ENCODE measurements at regions not wholly inside any gene's neighbourhood (a gene's known extent, or its start where the extent isn't known, plus 50 kb on each side); places are given as distances from the start of the nearest gene placed in this dataset.

GRCh38 chr4:188688956-188689355 lies 549.7 kb downstream of the TRIML1 start:
- no peak for TF ChIP-seq CTCF (conservative IDR thresholded peaks at IDR 0.05; ENCODE audit: control insufficient read depth, insufficient read depth, low read depth, low read length)
- no peak overlapping the region for H3K4me3 ChIP-seq (ENCODE audit: control insufficient read depth, low read depth, low read length)
- DNase-seq (ENCODE audit: low read depth), result no peak

- no peak for TF ChIP-seq CTCF (conservative IDR thresholded peaks at IDR 0.05; ENCODE audit: control insufficient read depth, insufficient read depth, low read depth, low read length)
- DNase-seq (ENCODE audit: low read depth), result peak; percentile 39
- no peak overlapping the region for H3K4me3 ChIP-seq (ENCODE audit: control insufficient read depth, low read depth, low read length)
Observed at GRCh38 chr4:188691811-188692210, 552.6 kb downstream of the TRIML1 start.

- DNase-seq (ENCODE audit: low read depth), result no peak
- no peak overlapping the region for H3K4me3 ChIP-seq (ENCODE audit: control insufficient read depth, low read depth, low read length)
- no peak for TF ChIP-seq CTCF (conservative IDR thresholded peaks at IDR 0.05; ENCODE audit: control insufficient read depth, insufficient read depth, low read depth, low read length)
Observed at GRCh38 chr4:188695261-188695660, 556.0 kb downstream of the TRIML1 start.

- no peak overlapping the region for H3K4me3 ChIP-seq (ENCODE audit: control insufficient read depth, low read depth, low read length)
- no peak for DNase-seq (ENCODE audit: low read depth)
- no peak for TF ChIP-seq CTCF (conservative IDR thresholded peaks at IDR 0.05; ENCODE audit: control insufficient read depth, insufficient read depth, low read depth, low read length)
Observed at GRCh38 chr4:188697243-188697642, 558.0 kb downstream of the TRIML1 start.

- DNase-seq (ENCODE audit: low read depth), result no peak
- TF ChIP-seq CTCF (conservative IDR thresholded peaks at IDR 0.05; ENCODE audit: control insufficient read depth, insufficient read depth, low read depth, low read length), result no peak
- no peak overlapping the region for H3K4me3 ChIP-seq (ENCODE audit: control insufficient read depth, low read depth, low read length)
Observed at GRCh38 chr4:188701952-188702351, 562.7 kb downstream of the TRIML1 start.

- TF ChIP-seq CTCF (conservative IDR thresholded peaks at IDR 0.05; ENCODE audit: control insufficient read depth, insufficient read depth, low read depth, low read length), result no peak
- no peak for DNase-seq (ENCODE audit: low read depth)
- no peak overlapping the region for H3K4me3 ChIP-seq (ENCODE audit: control insufficient read depth, low read depth, low read length)
Observed at GRCh38 chr4:188704288-188704687, 565.0 kb downstream of the TRIML1 start.

GRCh38 chr4:188707036-188707435 lies 567.8 kb downstream of the TRIML1 start:
- H3K4me3 ChIP-seq (ENCODE audit: control insufficient read depth, low read depth, low read length), result no peak overlapping the region
- no peak for TF ChIP-seq CTCF (conservative IDR thresholded peaks at IDR 0.05; ENCODE audit: control insufficient read depth, insufficient read depth, low read depth, low read length)
- DNase-seq (ENCODE audit: low read depth), result peak; percentile 18
